Stimulated activated CD4-positive, alpha-beta T cell treated with anti-CD3 and anti-CD28 coated beads, Interleukin-4, amount 100 ng/mL, for 1 hour (primary cell): ENCODE measurements at regions not wholly inside any gene's neighbourhood (a gene's known extent, or its start where the extent isn't known, plus 50 kb on each side); places are given as distances from the start of the nearest gene placed in this dataset.

Experiments
- DNase-seq: peaks from one replicate; pipeline ENCODE4 v3.0.0-alpha.2; 2020

DNA sequence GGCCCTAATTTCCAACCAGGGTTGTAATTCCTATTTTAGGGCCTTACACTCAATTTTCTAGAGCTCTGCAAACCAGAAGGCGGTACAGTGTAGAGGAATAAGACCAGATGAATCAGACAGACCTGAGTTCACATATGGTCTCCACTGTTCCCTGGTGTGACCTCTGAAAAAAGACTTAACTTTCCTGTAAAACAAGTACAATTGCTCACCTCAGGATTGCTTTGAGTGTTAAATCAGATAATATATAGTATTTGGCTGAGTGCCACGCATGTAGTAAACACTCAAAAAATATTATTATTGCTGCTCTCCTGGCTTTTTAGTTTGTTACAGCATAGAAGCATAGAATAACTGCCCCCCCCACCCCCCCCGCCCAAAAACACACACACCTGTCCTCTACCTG lies 51.0 kb upstream of the STT3B start:
- DNase-seq, result no peak

- no peak for DNase-seq
Measured at GRCh38 chr3:31482493-31483200, 50.1 kb upstream of the STT3B start.
